H9 (cell line): ENCODE measurements at regions not wholly inside any gene's neighbourhood (a gene's known extent, or its start where the extent isn't known, plus 50 kb on each side); places are given as distances from the start of the nearest gene placed in this dataset.

Experiments used
- DNase-seq: peaks from one replicate; pipeline ENCODE4 v3.0.0-alpha.2; 2017
- H2AFZ ChIP-seq: one replicate; pipeline ENCODE4 v1.6.1; 2013; ENCODE audit warnings: mild to moderate bottlenecking, low read length, control low read depth, moderate library complexity
- H2AK5ac ChIP-seq: 2 replicates; pipeline ENCODE4 v1.6.1; 2013; ENCODE audit warnings: low read length, control low read depth, mixed read lengths; ENCODE audit not compliant: insufficient read length
- H2BK120ac ChIP-seq: one replicate; pipeline ENCODE4 v1.6.1; 2013; ENCODE audit warnings: low read depth, mild to moderate bottlenecking, low read length, control low read depth, inconsistent platforms; ENCODE audit not compliant: poor library complexity, severe bottlenecking
- H2BK12ac ChIP-seq: 2 replicates; pipeline ENCODE4 v1.6.1; 2013; ENCODE audit warnings: low read length, control low read depth, mixed read lengths, low read depth; ENCODE audit not compliant: insufficient read length
- H2BK15ac ChIP-seq: 2 replicates; pipeline ENCODE4 v1.6.1; 2013; ENCODE audit warnings: low read depth, low read length, control low read depth
- H2BK20ac ChIP-seq: one replicate; pipeline ENCODE4 v1.6.1; 2013; ENCODE audit warnings: low read depth, mild to moderate bottlenecking, low read length, control low read depth, inconsistent platforms; ENCODE audit not compliant: poor library complexity, severe bottlenecking
- H2BK5ac ChIP-seq: 2 replicates; pipeline ENCODE4 v1.6.1; 2013; ENCODE audit warnings: low read length, control low read depth, mixed read lengths; ENCODE audit not compliant: insufficient read length
- H3K14ac ChIP-seq: 2 replicates; pipeline ENCODE4 v1.6.1; 2013; ENCODE audit warnings: low read length, control low read depth; ENCODE audit not compliant: insufficient read depth
- H3K18ac ChIP-seq: 2 replicates; pipeline ENCODE4 v1.6.1; 2013; ENCODE audit warnings: low read depth, mild to moderate bottlenecking, mixed read lengths, low read length, control low read depth; ENCODE audit not compliant: insufficient read length
- H3K23ac ChIP-seq: 2 replicates; pipeline ENCODE4 v1.6.1; 2013; ENCODE audit warnings: low read length, control low read depth, mixed read lengths, low read depth; ENCODE audit not compliant: insufficient read length
- H3K23me2 ChIP-seq: 2 replicates; pipeline ENCODE4 v1.6.1; 2013; ENCODE audit warnings: low read depth, mild to moderate bottlenecking, mixed read lengths, low read length, control low read depth; ENCODE audit not compliant: insufficient read length, poor library complexity, severe bottlenecking
- H3K27ac ChIP-seq: 2 replicates; pipeline ENCODE4 v1.5.1; 2013; ENCODE audit warnings: low read length, control low read depth, mixed read lengths, low read depth; ENCODE audit not compliant: insufficient read length
- H3K27me3 ChIP-seq: 2 replicates; pipeline ENCODE4 v1.6.1; 2013; ENCODE audit warnings: low read length, control low read depth, inconsistent platforms; ENCODE audit not compliant: insufficient read depth
- H3K4ac ChIP-seq: 2 replicates; pipeline ENCODE4 v1.6.1; 2013; ENCODE audit warnings: low read depth, mild to moderate bottlenecking, control low read depth, inconsistent platforms, low read length, moderate library complexity
- H3K4me1 ChIP-seq: 2 replicates; pipeline ENCODE4 v1.6.1; 2013; ENCODE audit warnings: low read length, control low read depth, inconsistent platforms; ENCODE audit not compliant: insufficient read depth
- H3K4me2 ChIP-seq: 2 replicates; pipeline ENCODE4 v1.6.1; 2013; ENCODE audit warnings: low read length, control low read depth, mixed read lengths; ENCODE audit not compliant: insufficient read length, insufficient read depth
- H3K56ac ChIP-seq: 2 replicates; pipeline ENCODE4 v1.6.1; 2013; ENCODE audit warnings: low read depth, mild to moderate bottlenecking, mixed read lengths, low read length, control low read depth; ENCODE audit not compliant: insufficient read length
- H3K79me1 ChIP-seq: 2 replicates; pipeline ENCODE4 v1.6.1; 2013; ENCODE audit warnings: low read depth, mild to moderate bottlenecking, moderate library complexity, low read length, control low read depth, inconsistent platforms; ENCODE audit not compliant: insufficient read depth, poor library complexity, severe bottlenecking
- H3K79me2 ChIP-seq: 2 replicates; pipeline ENCODE4 v1.6.1; 2013; ENCODE audit warnings: low read length, control low read depth, inconsistent platforms; ENCODE audit not compliant: insufficient read depth
- H3K9ac ChIP-seq: 2 replicates; pipeline ENCODE4 v1.6.1; 2013; ENCODE audit warnings: low read length, control low read depth, mixed read lengths; ENCODE audit not compliant: insufficient read length; ENCODE audit errors: extremely low read depth
- H3K9me3 ChIP-seq: one replicate; pipeline ENCODE4 v1.6.1; 2013; ENCODE audit warnings: low read depth, low read length, inconsistent platforms; ENCODE audit not compliant: control insufficient read depth
- H3T11ph ChIP-seq: one replicate; pipeline ENCODE4 v1.6.1; 2013; ENCODE audit warnings: mild to moderate bottlenecking, low read length, control low read depth, inconsistent platforms
- H4K20me1 ChIP-seq: one replicate; pipeline ENCODE4 v1.6.1; 2013; ENCODE audit not compliant: control insufficient read depth, insufficient read length, insufficient read depth
- H4K5ac ChIP-seq: 2 replicates; pipeline ENCODE4 v1.6.1; 2013; ENCODE audit warnings: low read depth, mild to moderate bottlenecking, mixed read lengths, low read length, control low read depth; ENCODE audit not compliant: insufficient read length
- H4K8ac ChIP-seq: replicated peaks from 2 replicates; pipeline ENCODE4 v1.6.1; 2013; ENCODE audit warnings: low read length, control low read depth, mixed read lengths, low read depth; ENCODE audit not compliant: insufficient read length
- H4K91ac ChIP-seq: 2 replicates; pipeline ENCODE4 v1.6.1; 2013; ENCODE audit warnings: low read depth, mild to moderate bottlenecking, moderate library complexity, mixed read lengths, low read length, control low read depth; ENCODE audit not compliant: insufficient read length
- H3K27ac Mint-ChIP-seq, 3 experiments: 2 replicates in 2 of 3; 3 replicates in 1 of 3; pipeline ENCODE4 v1.8.0; 2020 to 2021; ENCODE audit warnings: mixed read lengths in 3 of 3, mild to moderate bottlenecking in 1 of 3, moderate library complexity in 1 of 3
- H3K27me3 Mint-ChIP-seq: 2 replicates; pipeline ENCODE4 v1.8.0; 2021; ENCODE audit warnings: low read depth, mild to moderate bottlenecking, moderate library complexity, mixed read lengths
- H3K36me3 Mint-ChIP-seq, 3 experiments: 2 replicates in 2 of 3; 3 replicates in 1 of 3; pipeline ENCODE4 v1.8.0; 2020 to 2021; ENCODE audit warnings: low read depth in 3 of 3, mixed read lengths in 3 of 3; ENCODE audit not compliant: insufficient read depth in 1 of 3
- H3K4me1 Mint-ChIP-seq, 2 experiments: 2 replicates each; pipeline ENCODE4 v1.8.0; 2020; ENCODE audit warnings: mixed read lengths in 2 of 2
- H3K4me3 Mint-ChIP-seq, 2 experiments: 2 replicates in 1 of 2; 3 replicates in 1 of 2; pipeline ENCODE4 v1.8.0; 2020 to 2021; ENCODE audit warnings: mild to moderate bottlenecking in 2 of 2, mixed read lengths in 2 of 2, moderate library complexity in 1 of 2
- H3K9me3 Mint-ChIP-seq, 2 experiments: 2 replicates in 1 of 2; 3 replicates in 1 of 2; pipeline ENCODE4 v1.8.0; 2020; ENCODE audit warnings: mild to moderate bottlenecking in 2 of 2, mixed read lengths in 2 of 2, moderate library complexity in 1 of 2
- WGBS: extraction: QIAGEN DNeasy Blood & Tissue Kit; methylation state at CpG from one replicate; pipeline ENCODE4 v1.1.7; 2013; ENCODE audit warnings: missing lambda C conversion rate, low lambda C conversion rate, mixed read lengths; ENCODE audit not compliant: insufficient read length; ENCODE audit errors: extremely low coverage; 5-methylcytosine and 5-hydroxymethylcytosine counted together
- TF ChIP-seq, protein P1 (sequence below): fragments of 200-600 bp; sonication (generic); conservative IDR thresholded peaks from 3 replicates; pipeline ENCODE4 v1.8.0; 2021; ENCODE audit warnings: antibody characterized with exemption, mild to moderate bottlenecking

DNA sequence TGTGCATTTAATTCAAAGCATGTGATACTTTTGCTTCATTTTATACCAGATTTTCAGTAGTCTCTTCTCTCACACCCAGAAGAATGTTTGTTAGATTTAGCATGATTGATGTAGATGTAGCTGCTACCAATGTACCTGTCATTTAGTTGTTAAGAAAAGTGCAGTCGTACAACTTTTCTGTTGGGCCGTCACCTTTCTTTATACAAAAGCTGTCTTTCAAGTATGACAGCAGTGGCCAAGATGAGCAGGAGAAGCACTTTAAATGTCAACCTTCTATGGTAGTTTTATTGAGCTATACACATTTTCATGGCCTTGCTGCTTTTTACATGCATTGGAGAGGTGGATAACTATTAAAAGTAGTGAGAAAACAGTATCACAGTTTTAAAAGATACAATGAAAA lies 77.7 kb upstream of the PTPRD start:
- H2BK15ac ChIP-seq: no peak overlapping the region
- H4K8ac ChIP-seq: no peak overlapping the region
- no peaks in the 10 kb centered on the region for H3K79me2 ChIP-seq
- no peak overlapping the region for H2BK12ac ChIP-seq
- no peak overlapping the region for H2BK20ac ChIP-seq
- H3K4me3 Mint-ChIP-seq: no peak overlapping the region
- H2AFZ ChIP-seq: no peak overlapping the region
- no peak for DNase-seq
- H2AK5ac ChIP-seq: no peak overlapping the region
- no peak overlapping the region for H3K9ac ChIP-seq
- H3K79me1 ChIP-seq: no peaks in the 10 kb centered on the region
- H3T11ph ChIP-seq: no peak overlapping the region
- no peak overlapping the region for H3K4me2 ChIP-seq
- no peak overlapping the region for H3K23ac ChIP-seq
- H2BK120ac ChIP-seq: no peak overlapping the region
- no peaks in the 10 kb centered on the region for H3K9me3 Mint-ChIP-seq
- no peak overlapping the region for H3K4ac ChIP-seq
- H3K18ac ChIP-seq: no peak overlapping the region
- H4K5ac ChIP-seq: no peak overlapping the region
- no peaks in the 10 kb centered on the region for H3K27me3 Mint-ChIP-seq
- no peaks in the 10 kb centered on the region for H3K4me1 ChIP-seq
- H3K27me3 ChIP-seq: no peaks in the 10 kb centered on the region
- no peaks in the 10 kb centered on the region for H3K9me3 ChIP-seq
- no peak overlapping the region for H3K27ac Mint-ChIP-seq
- TF ChIP-seq, protein P1, sequence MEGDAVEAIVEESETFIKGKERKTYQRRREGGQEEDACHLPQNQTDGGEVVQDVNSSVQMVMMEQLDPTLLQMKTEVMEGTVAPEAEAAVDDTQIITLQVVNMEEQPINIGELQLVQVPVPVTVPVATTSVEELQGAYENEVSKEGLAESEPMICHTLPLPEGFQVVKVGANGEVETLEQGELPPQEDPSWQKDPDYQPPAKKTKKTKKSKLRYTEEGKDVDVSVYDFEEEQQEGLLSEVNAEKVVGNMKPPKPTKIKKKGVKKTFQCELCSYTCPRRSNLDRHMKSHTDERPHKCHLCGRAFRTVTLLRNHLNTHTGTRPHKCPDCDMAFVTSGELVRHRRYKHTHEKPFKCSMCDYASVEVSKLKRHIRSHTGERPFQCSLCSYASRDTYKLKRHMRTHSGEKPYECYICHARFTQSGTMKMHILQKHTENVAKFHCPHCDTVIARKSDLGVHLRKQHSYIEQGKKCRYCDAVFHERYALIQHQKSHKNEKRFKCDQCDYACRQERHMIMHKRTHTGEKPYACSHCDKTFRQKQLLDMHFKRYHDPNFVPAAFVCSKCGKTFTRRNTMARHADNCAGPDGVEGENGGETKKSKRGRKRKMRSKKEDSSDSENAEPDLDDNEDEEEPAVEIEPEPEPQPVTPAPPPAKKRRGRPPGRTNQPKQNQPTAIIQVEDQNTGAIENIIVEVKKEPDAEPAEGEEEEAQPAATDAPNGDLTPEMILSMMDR: no peak
- peaks cover 8 to 12% of the 10 kb centered on the region in 2 experiments for H3K4me1 Mint-ChIP-seq
- no peaks in the 10 kb centered on the region for H3K23me2 ChIP-seq
- no peak overlapping the region for H4K91ac ChIP-seq
- H2BK5ac ChIP-seq: no peak overlapping the region
- no peak overlapping the region for H3K27ac ChIP-seq
- H3K14ac ChIP-seq: no peak overlapping the region
- H3K56ac ChIP-seq: no peak overlapping the region
- WGBS: no CpG with 5 or more reads among the region's 2 CpGs
- H3K36me3 Mint-ChIP-seq: no peaks in the 10 kb centered on the region; a peak in 1 of 7 replicates
- H4K20me1 ChIP-seq: no peaks in the 10 kb centered on the region
